ENCODE measurements at regions not wholly inside any gene's neighbourhood (a gene's known extent, or its start where the extent isn't known, plus 50 kb on each side); places are given as distances from the start of the nearest gene placed in this dataset.

DNA sequence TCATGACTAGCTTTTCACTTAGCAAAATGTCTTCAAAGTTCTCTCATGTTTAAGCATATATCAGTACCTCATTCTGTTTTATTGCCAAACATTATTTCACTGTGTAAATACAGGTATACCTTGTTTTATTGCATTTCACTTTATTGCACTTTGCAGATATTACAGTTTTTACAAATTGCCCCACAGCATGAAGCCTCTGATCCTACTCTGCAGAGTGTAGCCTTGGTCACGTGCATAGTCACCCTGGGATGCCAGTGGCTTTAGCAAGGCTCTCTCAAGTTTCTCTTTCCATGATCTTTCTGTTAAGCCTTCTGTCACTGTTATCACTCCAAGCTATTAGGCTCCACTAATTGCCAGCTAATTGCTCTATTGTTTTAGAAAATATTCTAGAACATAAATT, 182.2 kb upstream of the GRIA1 start:
- no peaks in the 10 kb centered on the region for H3K4me1 ChIP-seq
- no peak for TF ChIP-seq POLR2A (IDR thresholded peaks at IDR 0.05)
- H3K27me3 ChIP-seq: no peaks in the 10 kb centered on the region
- H3K4me3 ChIP-seq: no peak overlapping the region
- no peak overlapping the region for H3K27ac ChIP-seq
- no peak for DNase-seq
- H3K36me3 ChIP-seq: no peaks in the 10 kb centered on the region
- H3K9me3 ChIP-seq: no peaks in the 10 kb centered on the region

DNA sequence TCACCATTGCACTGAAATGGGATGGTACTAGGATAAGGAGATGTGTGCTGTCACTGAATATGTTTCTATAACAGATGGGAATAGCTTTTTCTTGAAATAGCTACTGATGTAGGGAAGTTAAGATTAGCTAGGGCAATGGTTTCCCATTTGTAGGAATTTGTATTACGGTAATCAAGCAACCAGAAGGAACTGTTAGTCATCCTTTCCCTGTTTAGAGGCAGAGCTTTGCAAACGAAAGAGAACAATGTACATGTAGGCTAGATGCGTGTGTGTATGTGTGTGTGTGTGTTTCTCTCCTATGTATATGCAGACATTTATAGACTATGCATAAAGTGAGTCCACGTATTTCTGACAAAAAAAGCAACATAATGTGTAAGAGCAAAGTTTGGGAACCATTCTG, 171.9 kb upstream of the GRIA1 start:
- Histone ChIP-seq H3K4me1 (no peaks in the 10 kb centered on the region), H3K36me3 (no peaks in the 10 kb centered on the region), H3K27ac (no peak overlapping the region), H3K9me3 (no peaks in the 10 kb centered on the region), H3K27me3 (no peaks in the 10 kb centered on the region), H3K4me3 (no peak overlapping the region)
- DNase-seq: no peak
- TF ChIP-seq POLR2A (IDR thresholded peaks at IDR 0.05): no peak
- TF ChIP-seq, protein P1, sequence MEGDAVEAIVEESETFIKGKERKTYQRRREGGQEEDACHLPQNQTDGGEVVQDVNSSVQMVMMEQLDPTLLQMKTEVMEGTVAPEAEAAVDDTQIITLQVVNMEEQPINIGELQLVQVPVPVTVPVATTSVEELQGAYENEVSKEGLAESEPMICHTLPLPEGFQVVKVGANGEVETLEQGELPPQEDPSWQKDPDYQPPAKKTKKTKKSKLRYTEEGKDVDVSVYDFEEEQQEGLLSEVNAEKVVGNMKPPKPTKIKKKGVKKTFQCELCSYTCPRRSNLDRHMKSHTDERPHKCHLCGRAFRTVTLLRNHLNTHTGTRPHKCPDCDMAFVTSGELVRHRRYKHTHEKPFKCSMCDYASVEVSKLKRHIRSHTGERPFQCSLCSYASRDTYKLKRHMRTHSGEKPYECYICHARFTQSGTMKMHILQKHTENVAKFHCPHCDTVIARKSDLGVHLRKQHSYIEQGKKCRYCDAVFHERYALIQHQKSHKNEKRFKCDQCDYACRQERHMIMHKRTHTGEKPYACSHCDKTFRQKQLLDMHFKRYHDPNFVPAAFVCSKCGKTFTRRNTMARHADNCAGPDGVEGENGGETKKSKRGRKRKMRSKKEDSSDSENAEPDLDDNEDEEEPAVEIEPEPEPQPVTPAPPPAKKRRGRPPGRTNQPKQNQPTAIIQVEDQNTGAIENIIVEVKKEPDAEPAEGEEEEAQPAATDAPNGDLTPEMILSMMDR (IDR thresholded peaks at IDR 0.05): no peak

- no peak for DNase-seq
- Histone ChIP-seq H3K27ac (no peak overlapping the region), H3K4me3 (no peak overlapping the region), H3K9me3 (no peaks in the 10 kb centered on the region), H3K27me3 (no peaks in the 10 kb centered on the region), H3K36me3 (no peaks in the 10 kb centered on the region), H3K4me1 (no peaks in the 10 kb centered on the region)
- no peak for TF ChIP-seq POLR2A (IDR thresholded peaks at IDR 0.05)
- TF ChIP-seq, protein P1 (IDR thresholded peaks at IDR 0.05): no peak
These were observed 169.0 kb upstream of the GRIA1 start for GRCh38 chr5:153321478-153321877.

DNA sequence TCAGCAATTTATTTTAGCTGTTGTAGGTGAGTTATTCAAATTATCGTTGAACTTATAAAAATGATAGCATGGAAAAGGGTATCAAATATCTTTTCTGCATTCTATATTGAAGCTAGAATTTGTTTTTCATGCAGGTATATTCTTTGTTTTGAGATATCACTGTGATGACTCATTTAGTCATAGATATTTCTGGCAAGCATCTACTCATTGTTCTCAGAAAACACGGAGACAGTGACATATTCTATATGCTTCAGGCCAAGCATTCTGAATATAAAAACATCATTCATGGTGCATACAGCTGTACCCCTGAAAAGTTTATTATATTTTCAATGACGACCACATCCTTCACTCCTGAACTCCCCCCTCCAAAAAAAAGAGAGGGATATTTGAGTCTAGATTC, 150.3 kb upstream of the GRIA1 start:
- no peak overlapping the region for H3K27ac ChIP-seq
- DNase-seq: no peak
- TF ChIP-seq POLR2A (IDR thresholded peaks at IDR 0.05): no peak
- TF ChIP-seq, protein P1 (IDR thresholded peaks at IDR 0.05): no peak
- no peaks in the 10 kb centered on the region for H3K27me3 ChIP-seq
- no peaks in the 10 kb centered on the region for H3K9me3 ChIP-seq
- H3K36me3 ChIP-seq: no peaks in the 10 kb centered on the region
- H3K4me1 ChIP-seq: no peaks in the 10 kb centered on the region
- H3K4me3 ChIP-seq: no peak overlapping the region

DNA sequence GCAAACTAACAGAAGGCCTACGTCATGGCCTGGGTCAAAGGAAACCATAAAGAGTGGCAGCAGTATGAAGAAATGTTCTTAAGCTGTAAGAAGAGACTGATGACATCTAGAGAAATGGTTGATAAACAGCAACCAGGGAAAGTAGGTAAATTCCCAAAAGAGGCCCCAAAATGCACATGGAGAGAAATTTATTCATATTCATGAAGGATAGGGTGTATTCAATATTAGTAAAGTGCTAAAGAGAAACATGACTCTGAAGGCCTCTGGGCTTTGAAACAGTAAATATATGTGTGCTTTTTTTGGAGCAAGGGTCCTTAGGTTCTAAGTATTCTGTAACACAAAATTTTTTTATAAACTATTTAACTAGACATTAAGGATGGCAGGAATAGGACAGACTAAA, 149.7 kb upstream of the GRIA1 start:
- H3K4me1 ChIP-seq: no peaks in the 10 kb centered on the region

DNA sequence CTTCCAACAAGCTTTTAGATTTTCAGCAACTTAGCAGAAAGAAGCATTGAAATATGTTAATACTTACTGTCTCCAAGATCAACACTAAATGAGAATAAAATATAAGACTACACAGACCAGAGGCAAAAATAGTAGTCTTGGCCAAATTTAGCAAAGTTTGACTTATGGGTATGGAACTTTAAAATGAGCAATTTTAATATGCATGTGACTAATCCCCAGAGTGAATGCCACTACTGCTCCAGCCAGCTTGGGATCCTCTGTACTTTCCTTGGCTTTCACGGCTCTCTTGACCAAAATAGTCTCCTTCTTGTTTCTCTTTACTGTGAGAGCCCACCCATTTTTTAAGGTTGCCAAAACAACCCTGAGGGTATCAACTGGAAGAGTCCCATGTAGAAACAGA, 148.0 kb upstream of the GRIA1 start:
- TF ChIP-seq, protein P1 (IDR thresholded peaks at IDR 0.05): no peak
- TF ChIP-seq POLR2A (IDR thresholded peaks at IDR 0.05): no peak
- Histone ChIP-seq H3K4me3 (no peak overlapping the region), H3K36me3 (no peaks in the 10 kb centered on the region), H3K9me3 (no peaks in the 10 kb centered on the region), H3K27ac (no peak overlapping the region), H3K4me1 (no peaks in the 10 kb centered on the region), H3K27me3 (no peaks in the 10 kb centered on the region)
- no peak for DNase-seq

More for the DNA sequence above, 149.7 kb upstream of the GRIA1 start:
- Histone ChIP-seq H3K27ac (no peak overlapping the region), H3K9me3 (no peaks in the 10 kb centered on the region), H3K4me3 (no peak overlapping the region), H3K27me3 (no peaks in the 10 kb centered on the region), H3K36me3 (no peaks in the 10 kb centered on the region)
- TF ChIP-seq, protein P1 (IDR thresholded peaks at IDR 0.05): no peak
- TF ChIP-seq POLR2A (IDR thresholded peaks at IDR 0.05): no peak
- DNase-seq: no peak

All from Peyer's patch (tissue), 4 donors.